GM19025 (cell line): ENCODE measurements at regions not wholly inside any gene's neighbourhood (a gene's known extent, or its start where the extent isn't known, plus 50 kb on each side); places are given as distances from the start of the nearest gene placed in this dataset.
"Not testable (repeated sequence)": the region's sequence is repeated elsewhere in the genome, so short reads cannot be mapped to it uniquely, and the experiment has no call there.

Source experiments
- ATAC-seq: cut with Tn5 transposase; IDR thresholded peaks from one replicate; pipeline ENCODE4 v1.9.1; 2021; ENCODE audit warnings: mild to moderate bottlenecking, low read depth, moderate library complexity; ENCODE audit not compliant: unreplicated experiment

DNA sequence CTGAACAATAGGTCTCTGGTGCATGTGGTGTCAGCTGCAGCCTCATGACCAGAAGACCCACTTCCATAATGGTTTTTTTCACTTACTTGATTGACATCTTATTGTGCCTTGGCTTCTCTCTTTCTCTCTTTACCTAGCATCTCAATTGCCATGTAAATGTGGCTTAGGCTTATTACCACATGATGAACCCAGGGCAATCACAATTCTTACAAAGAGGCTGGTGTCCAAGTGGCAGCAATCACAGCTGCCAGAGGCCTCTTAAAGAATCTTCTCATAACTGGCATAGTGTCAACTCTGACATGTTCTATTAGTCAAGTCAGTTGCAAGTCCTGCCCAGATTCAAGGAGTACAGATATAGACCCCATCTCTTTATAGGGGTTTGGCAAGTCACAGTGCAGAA is 1224.8 kb downstream of the SUCLG1 start:
- ATAC-seq: no peak

DNA sequence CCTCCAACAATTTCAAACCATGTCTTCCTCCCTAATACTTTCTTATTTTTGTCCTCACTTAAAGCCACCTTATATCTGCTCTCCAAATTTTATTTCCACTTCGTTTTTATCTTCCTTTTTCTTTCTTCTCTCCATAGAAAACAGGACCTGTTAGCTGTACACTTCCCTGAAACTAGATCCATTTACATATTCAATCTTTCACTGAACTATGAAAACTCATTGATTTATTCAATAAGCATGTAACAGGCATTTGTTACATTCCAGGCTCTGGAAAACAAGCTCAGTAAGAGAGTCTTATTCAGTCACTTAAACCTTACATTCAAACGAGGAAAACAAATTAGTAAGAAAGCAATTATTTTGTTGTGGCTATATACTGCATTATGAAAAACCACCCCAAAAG is 1225.3 kb downstream of the SUCLG1 start:
- ATAC-seq: no peak

DNA sequence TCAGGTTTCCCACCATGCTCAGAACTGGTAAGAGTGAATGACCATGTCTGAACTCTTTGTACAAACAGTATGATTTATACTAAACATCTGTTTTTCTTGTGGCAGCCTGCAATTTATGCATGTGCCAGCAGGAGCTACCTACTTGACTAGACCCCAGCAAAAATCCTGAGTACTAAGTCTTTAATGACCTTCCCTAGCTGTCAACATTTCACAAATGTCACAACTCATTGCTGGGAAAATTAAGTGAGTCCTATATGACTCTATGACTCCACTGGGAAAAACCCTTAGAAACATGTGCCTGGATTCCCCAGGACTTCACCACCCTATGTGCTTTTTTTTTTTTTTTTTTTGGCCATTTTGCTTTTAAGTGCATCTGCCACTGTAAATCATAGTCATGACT is 1225.8 kb downstream of the SUCLG1 start:
- no peak for ATAC-seq

DNA sequence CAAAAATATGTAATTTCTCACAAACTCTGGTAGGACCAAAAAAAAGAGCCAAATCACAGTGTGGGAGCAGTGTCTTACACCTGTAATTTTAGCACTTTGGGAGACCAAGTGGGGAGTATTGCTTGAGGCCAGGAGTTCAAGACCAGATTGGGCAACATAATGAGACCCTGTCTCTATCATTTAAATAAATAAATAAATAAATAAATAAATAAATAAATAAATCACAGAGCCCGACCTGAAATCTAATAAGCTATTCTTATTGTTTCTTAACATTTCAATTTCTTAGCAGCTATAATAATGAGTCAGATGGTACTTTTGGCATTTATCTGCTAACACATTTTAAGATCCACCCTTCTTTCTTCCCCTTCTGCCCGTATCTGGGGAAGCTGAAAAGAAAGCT is 1229.6 kb downstream of the SUCLG1 start:
- ATAC-seq: no peak

- no peak for ATAC-seq
These were observed 1234.4 kb downstream of the SUCLG1 start for GRCh38 chr2:83224591-83225200.

DNA sequence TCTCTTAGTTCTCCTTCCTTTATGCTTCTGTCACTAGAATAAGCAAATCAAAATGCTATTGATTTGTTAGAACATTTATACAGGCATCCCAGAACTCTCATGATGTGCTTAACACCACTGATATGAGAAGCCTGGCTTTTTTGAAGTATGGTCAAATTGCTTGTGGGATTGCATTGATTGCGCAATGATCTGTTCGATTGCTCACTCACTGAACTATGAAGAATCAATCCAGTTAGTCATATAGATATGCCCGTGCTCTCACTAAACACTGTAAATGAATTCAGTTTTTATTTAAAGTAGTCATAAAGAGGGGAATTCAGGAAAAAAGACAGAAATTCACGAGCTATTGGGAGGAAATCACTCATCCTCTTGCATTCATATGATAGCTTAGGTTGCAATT is 1237.8 kb downstream of the SUCLG1 start:
- no peak for ATAC-seq

GRCh38 chr2:83217854-83218253 is 1241.2 kb downstream of the SUCLG1 start:
- ATAC-seq: no peak

DNA sequence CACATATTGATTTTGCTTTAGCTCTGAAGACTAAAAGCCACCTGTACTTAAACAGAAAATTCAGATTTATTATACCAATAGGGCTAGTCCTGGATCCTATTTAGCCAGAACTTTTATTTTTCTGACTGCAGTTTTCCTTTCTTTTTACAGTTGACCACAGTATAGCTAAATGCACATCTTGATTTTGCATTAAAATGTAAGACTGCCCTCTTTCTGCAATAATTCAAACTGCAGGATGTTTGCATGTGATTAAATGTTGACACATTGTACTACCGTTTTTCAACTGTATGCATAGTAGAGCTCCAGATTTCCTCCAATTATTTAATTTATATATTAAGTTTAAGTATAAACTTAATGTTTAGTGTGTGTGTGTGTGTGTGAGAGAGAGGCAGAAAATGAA is 1262.9 kb downstream of the SUCLG1 start:
- ATAC-seq: no peak

DNA sequence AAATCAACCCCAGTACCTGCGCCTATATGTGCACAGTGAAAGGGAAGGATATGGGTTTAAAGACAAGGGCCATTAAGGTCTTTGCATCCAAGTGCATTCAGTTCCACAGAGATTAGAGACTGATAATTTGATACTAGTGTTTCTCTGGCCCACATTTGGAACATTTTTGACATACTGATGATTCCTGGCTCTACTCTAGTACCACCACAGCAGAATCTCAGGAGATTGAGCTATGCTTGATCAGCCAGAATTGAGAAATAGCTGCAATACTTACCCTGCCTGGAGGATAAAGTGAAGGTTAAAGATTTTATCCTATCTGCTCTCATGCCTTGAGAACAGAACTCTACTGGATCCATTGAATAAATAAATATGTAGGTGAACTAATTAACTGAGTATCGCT is 1267.8 kb downstream of the SUCLG1 start:
- no peak for ATAC-seq

GRCh38 chr2:83186105-83186760 is 1272.8 kb downstream of the SUCLG1 start:
- no peak for ATAC-seq

- not testable (repeated sequence) for ATAC-seq
These were observed 1278.1 kb downstream of the SUCLG1 start for GRCh38 chr2:83180862-83181530.

GRCh38 chr2:83176539-83176938 is 1282.5 kb downstream of the SUCLG1 start:
- no peak for ATAC-seq

DNA sequence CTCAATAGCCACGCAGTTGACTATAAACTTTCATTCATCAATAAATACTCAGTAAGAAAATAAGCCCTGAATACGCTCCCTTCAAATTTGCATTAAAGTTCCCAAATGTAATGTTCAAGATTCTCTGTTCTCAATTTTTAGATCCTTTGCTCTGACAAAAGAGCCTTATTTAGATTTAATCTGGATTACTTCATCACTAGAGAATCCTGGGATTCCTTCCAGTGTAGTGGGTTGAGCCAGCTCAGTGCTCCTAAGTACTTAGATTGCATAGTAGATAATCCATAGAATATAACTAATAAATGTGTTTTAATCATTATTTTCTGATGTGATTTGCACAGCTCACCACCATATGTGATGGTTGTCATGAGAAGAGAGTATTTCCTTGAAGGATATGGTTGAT is 1286.2 kb downstream of the SUCLG1 start:
- ATAC-seq: no peak

- no peak for ATAC-seq
These were observed 1290.7 kb downstream of the SUCLG1 start for GRCh38 chr2:83168377-83168776.

DNA sequence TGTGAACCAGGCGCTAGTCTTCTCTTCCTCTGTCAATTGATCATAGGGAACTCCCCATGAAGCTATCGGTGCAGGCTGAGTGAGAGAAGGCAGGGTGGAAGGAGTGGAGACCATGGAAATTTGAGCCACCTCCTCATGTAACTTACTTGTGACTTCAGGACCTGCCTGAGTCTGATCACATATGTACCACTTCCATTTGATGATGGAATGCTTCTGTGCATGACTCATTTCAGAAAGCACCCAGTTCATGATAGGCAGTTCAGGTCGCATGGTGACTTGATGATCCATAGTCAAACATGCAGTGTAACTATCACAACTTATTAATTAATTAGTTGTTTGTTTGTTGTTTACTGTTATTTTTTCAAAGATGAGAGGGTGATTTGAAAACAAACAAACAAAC is 1296.7 kb downstream of the SUCLG1 start:
- ATAC-seq: no peak

- ATAC-seq: no peak
These were observed 1298.5 kb downstream of the SUCLG1 start for GRCh38 chr2:83160571-83160970.

GRCh38 chr2:83155826-83156225 is 1303.3 kb downstream of the SUCLG1 start:
- ATAC-seq: no peak

DNA sequence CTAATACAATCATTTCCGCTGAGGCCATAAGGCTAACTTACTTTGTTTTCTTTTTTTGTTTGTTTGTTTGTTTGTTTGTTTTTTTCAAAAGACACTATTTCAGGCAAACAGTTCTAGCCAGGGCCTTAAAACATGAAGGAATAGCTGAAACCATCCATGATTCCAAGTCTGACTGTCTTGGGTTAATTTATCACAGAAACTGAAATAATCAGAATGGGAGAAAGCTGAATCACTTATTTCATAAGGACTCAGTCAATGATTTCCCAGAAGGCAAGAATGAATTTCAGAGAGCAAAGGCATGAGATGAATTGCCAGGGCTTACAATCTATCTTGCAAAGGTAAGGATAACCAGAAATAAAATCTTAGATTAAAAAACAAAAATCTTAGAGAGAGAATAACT is 1315.1 kb downstream of the SUCLG1 start:
- no peak for ATAC-seq

DNA sequence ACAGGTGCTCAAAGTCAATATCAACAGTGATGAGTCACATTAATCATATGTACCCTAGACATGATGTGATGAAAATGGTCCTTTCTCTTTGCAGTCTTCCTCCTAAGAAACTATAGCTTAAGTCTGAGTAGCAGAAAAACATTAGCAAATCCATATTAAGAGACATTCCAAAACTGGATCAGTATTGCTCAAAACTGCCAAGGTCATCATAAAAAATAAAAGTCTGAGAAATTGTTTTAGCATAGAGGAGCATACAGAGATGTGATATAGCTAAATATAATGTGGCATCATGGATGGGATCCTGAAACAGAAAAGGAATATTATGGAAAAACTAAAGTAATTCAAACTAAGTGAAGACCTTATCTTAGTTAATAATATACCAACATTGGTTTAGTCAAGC is 1316.1 kb downstream of the SUCLG1 start:
- no peak for ATAC-seq

GRCh38 chr2:83115606-83116005 is 1343.5 kb downstream of the SUCLG1 start:
- ATAC-seq: no peak

- no peak for ATAC-seq
These were observed 1343.9 kb downstream of the SUCLG1 start for GRCh38 chr2:83115155-83115554.

- no peak for ATAC-seq
These were observed 1345.1 kb downstream of the SUCLG1 start for GRCh38 chr2:83113953-83114352.
